Common myeloid progenitor, CD34-positive (primary cell): ENCODE measurements at regions not wholly inside any gene's neighbourhood (a gene's known extent, or its start where the extent isn't known, plus 50 kb on each side); places are given as distances from the start of the nearest gene placed in this dataset.

Source experiments
- CTCF ChIA-PET: fragments of 350-600 bp; sonication (Branson Sonifier 250); formaldehyde crosslinking; loops from one replicate; lab custom pipeline; 2021; ENCODE audit warnings: antibody characterized with exemption; lab: Charles Lee
- POLR2A ChIA-PET: fragments of 350-600 bp; sonication (Branson Sonifier 250); formaldehyde crosslinking; loops from one replicate; lab custom pipeline; 2021; ENCODE audit warnings: antibody characterized with exemption; lab: Charles Lee
- DNase-seq, 3 donors: peaks; one replicate each; pipeline versions ENCODE4 v3.0.0 to v3.0.0-alpha.2; 2013
- H3K27ac ChIP-seq, 2 experiments: 1 replicate in 1 of 2; 2 replicates in 1 of 2; pipeline ENCODE4 v1.7.0; 2013; ENCODE audit warnings: inconsistent platforms in 2 of 2, low read length in 2 of 2, mild to moderate bottlenecking in 2 of 2, low read depth in 1 of 2, moderate library complexity in 1 of 2; ENCODE audit not compliant: severe bottlenecking in 2 of 2, insufficient read depth in 1 of 2, poor library complexity in 1 of 2
- H3K27me3 ChIP-seq, 5 experiments: replicated peaks in 2 of 5; 1 replicate in 3 of 5; 2 replicates in 2 of 5; pipeline versions ENCODE4 v1.6.1 to v1.7.0; 2013; ENCODE audit warnings: low read length in 4 of 5, mild to moderate bottlenecking in 2 of 5, moderate library complexity in 2 of 5, inconsistent platforms in 1 of 5; ENCODE audit not compliant: insufficient read depth in 5 of 5, control insufficient read depth in 4 of 5
- H3K36me3 ChIP-seq, 4 experiments: 1 replicate in 2 of 4; 2 replicates in 2 of 4; pipeline versions ENCODE4 v1.6.1 to v1.7.0; 2013; ENCODE audit warnings: low read length in 3 of 4, control low read depth in 1 of 4, mild to moderate bottlenecking in 1 of 4; ENCODE audit not compliant: control insufficient read depth in 4 of 4, insufficient read depth in 4 of 4
- H3K4me1 ChIP-seq, 4 experiments: 1 replicate in 3 of 4; 2 replicates in 1 of 4; pipeline versions ENCODE4 v1.6.1 to v1.7.1; 2013; ENCODE audit warnings: low read length in 3 of 4, mild to moderate bottlenecking in 3 of 4, control low read depth in 1 of 4, inconsistent platforms in 1 of 4, moderate library complexity in 1 of 4; ENCODE audit not compliant: control insufficient read depth in 4 of 4, insufficient read depth in 4 of 4; ENCODE audit errors: control extremely low read depth in 1 of 4
- H3K4me3 ChIP-seq, 7 experiments: 1 replicate in 4 of 7; 2 replicates in 3 of 7; pipeline versions ENCODE4 v1.5.1 to v1.7.0; 2013; ENCODE audit warnings: mild to moderate bottlenecking in 7 of 7, low read length in 6 of 7, moderate library complexity in 6 of 7, inconsistent platforms in 2 of 7, low read depth in 2 of 7, control low read depth in 1 of 7; ENCODE audit not compliant: insufficient read depth in 4 of 7, control insufficient read depth in 1 of 7; ENCODE audit errors: extremely low read depth in 1 of 7
- H3K9me3 ChIP-seq, 5 experiments: 1 replicate in 4 of 5; 2 replicates in 1 of 5; pipeline versions ENCODE4 v1.6.1 to v1.7.1; 2013; ENCODE audit warnings: low read length in 4 of 5, mild to moderate bottlenecking in 2 of 5, inconsistent platforms in 1 of 5, low read depth in 1 of 5, moderate library complexity in 1 of 5; ENCODE audit not compliant: control insufficient read depth in 4 of 5, insufficient read depth in 2 of 5; ENCODE audit errors: control extremely low read depth in 1 of 5
- whole genome bisulfite sequencing: methylation state at CpG from one replicate; pipeline ENCODE4 v1.1.5; 2013; ENCODE audit not compliant: insufficient coverage; 5-methylcytosine and 5-hydroxymethylcytosine counted together

DNA sequence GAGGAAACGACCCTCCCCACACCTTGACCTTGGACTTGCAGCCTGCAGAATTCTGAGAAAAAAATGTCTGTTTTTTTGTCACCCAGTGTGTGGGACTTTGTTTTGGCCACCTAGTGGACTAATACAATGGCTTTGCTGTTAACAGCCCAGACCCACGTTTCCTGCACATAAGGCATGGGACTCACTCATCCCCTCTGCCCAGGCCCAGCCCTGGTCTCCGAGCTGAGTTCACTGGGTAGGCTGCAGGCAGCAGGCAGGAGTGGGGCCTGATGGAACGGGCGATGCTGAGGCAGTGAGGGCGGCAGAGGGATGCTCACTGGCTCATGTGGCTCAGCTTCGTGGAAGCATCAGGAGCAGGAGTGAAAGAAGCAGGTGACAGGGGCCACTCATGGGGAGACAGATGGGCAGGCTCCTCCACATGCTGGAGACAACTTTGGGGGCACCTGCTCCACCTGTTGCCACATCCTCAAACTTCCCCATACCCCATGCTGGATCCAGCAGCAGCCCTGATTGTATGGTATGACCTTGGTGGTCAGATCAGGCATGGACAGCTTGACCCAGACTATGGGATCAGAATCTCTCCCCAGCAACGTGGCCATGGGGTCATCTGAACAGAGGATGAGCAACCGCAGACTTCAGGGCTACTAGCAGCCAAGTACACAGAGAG lies 65.8 kb upstream of the ANTXRL start:
- H3K4me3 ChIP-seq, result no peak overlapping the region

DNA sequence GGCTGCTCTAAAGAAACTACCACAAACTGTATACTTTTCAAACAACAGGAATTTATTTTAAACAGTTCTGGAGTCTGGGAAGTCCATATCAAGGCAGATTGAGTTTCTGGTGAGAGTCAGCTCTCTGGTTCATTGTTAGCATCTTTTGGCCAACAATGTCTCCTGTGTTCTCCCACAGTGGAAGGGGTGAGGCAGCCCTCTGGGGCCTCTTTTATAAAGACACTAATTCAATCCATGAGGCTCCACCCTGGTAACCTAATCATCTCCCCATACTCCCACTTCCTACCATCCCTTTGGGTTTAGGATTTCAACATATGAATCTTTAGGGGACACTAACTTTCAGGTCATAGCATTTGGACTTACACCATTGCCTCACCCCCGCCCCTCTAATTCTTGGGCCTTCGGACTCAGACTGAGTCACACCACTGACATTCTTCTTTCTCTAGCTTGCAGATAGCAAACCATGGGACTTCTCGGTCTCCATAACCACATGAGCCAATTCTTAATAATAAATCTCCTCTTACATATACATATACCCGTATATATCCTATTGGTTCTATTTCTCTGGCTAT lies 64.3 kb upstream of the ANTXRL start:
- Histone ChIP-seq H3K36me3 (no peaks in the 10 kb centered on the region), H3K9me3 (no peaks in the 10 kb centered on the region), H3K27me3 (no peaks in the 10 kb centered on the region), H3K27ac (no peak overlapping the region), H3K4me1 (peaks cover 0 to 54% (median 39%) of the 10 kb centered on the region in 4 experiments), H3K4me3 (no peak overlapping the region)
- ChIA-PET CTCF (no interaction called here), POLR2A (no interaction called here)
- DNase-seq, result no peak
- WGBS, result 89% methylated on average over 3 of the region's 4 CpGs

More for the DNA sequence above, 65.8 kb upstream of the ANTXRL start:
- CTCF ChIA-PET, result no interaction called here
- peak in 1 of 3 donors; percentile 36 for DNase-seq
- no peak overlapping the region for H3K27ac ChIP-seq
- no peaks in the 10 kb centered on the region for H3K36me3 ChIP-seq
- no peaks in the 10 kb centered on the region for H3K9me3 ChIP-seq
- POLR2A ChIA-PET, result no interaction called here
- H3K4me1 ChIP-seq, result peaks cover 0 to 50% (median 40%) of the 10 kb centered on the region in 4 experiments
- 86% methylated on average over 8 of the region's 9 CpGs for WGBS
- no peaks in the 10 kb centered on the region for H3K27me3 ChIP-seq

GRCh38 chr10:46223064-46223480 lies 63.7 kb upstream of the ANTXRL start:
- DNase-seq, result no peak
- Histone ChIP-seq H3K9me3 (no peaks in the 10 kb centered on the region), H3K4me1 (peaks cover 0 to 52% (median 37%) of the 10 kb centered on the region in 4 experiments), H3K4me3 (no peak overlapping the region), H3K36me3 (no peaks in the 10 kb centered on the region), H3K27me3 (no peaks in the 10 kb centered on the region), H3K27ac (no peak overlapping the region)
- ChIA-PET CTCF (no interaction called here), POLR2A (no interaction called here)
- WGBS, result 100% methylated on average over 5 of the region's 5 CpGs

DNA sequence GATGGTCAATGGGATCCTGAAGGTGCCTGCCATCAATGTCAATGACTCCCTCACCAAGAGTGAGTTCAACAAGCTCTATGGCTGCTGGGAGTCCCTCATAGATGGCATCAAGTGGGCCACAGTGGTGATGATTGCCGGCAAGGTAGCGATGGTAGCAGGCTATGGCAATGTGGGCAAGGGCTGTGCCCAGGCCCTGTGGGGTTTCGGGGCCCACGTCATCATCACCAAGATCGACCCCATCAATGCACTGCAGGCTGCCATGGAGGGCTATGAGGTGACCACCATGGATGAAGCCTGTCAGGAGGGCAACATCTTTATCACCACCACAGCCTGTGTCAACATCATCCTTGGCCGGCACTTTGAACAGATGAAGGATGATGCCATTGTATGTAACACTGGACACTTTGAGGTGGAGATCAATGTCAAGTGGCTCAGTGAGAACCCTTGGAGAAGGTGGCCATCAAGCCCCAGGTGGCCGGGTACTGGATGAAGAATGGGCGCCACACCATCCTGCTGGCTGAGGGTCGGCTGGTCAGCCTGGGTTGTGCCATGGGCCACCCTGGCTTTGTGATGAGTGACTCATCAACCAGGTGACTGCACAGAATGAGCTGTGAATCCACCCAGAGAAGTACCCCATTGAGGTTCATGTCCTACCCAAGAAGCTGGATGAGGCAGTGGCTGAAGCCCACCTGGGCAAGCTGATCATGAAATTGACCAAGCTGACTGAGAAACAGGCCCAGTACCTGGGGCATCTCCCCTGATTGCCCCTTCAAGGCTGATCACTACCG lies 63.0 kb upstream of the ANTXRL start:
- Histone ChIP-seq H3K36me3 (no peaks in the 10 kb centered on the region), H3K9me3 (no peaks in the 10 kb centered on the region), H3K27me3 (no peaks in the 10 kb centered on the region), H3K4me3 (no peak overlapping the region), H3K4me1 (peaks cover 0 to 54% (median 41%) of the 10 kb centered on the region in 4 experiments), H3K27ac (no peak overlapping the region)
- 99% methylated on average over 10 of the region's 10 CpGs for WGBS
- no peak for DNase-seq
- ChIA-PET CTCF (interaction anchor here (0.9 to 1.5 kb wide), 2 partner anchors 16 to 192 kb away, joined by 3 read pairs; no protein-coding TSS in a partner anchor), POLR2A (no interaction called here)

DNA sequence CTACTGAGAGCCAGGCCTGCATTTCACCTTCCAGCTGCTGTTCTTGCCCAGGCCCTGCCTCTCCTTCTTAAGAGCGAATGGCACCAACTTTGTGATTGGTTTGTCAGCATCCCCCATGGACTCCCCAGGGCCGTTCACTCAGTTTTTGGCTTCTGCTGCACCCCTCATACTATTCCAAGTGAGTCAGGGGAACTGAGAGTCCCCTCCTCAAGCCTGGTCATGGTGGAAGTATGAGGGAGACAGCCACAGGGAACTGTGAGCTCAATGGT lies 62.4 kb upstream of the ANTXRL start:
- 100% methylated on average over 2 of the region's 2 CpGs for WGBS
- Histone ChIP-seq H3K27me3 (no peaks in the 10 kb centered on the region), H3K4me3 (no peak overlapping the region), H3K27ac (no peak overlapping the region), H3K36me3 (no peaks in the 10 kb centered on the region), H3K4me1 (peaks cover 0 to 52% (median 39%) of the 10 kb centered on the region in 4 experiments), H3K9me3 (no peaks in the 10 kb centered on the region)
- ChIA-PET CTCF (interaction anchor here (0.9 to 1.5 kb wide), 3 partner anchors 15 to 192 kb away, joined by 3 read pairs; no protein-coding TSS in a partner anchor), POLR2A (no interaction called here)
- no peak for DNase-seq

- DNase-seq, result no peak
- Histone ChIP-seq H3K4me3 (no peak overlapping the region), H3K27ac (no peak overlapping the region), H3K9me3 (no peaks in the 10 kb centered on the region), H3K27me3 (no peaks in the 10 kb centered on the region), H3K36me3 (no peaks in the 10 kb centered on the region), H3K4me1 (peaks cover 0 to 40% (median 27%) of the 10 kb centered on the region in 4 experiments)
- 93% methylated on average over 3 of the region's 5 CpGs for WGBS
- CTCF ChIA-PET, result interaction anchor here (0.7 to 5.7 kb wide), 6 partner anchors 10 to 100 kb away, joined by 3 to 45 read pairs (median 4); no protein-coding TSS in a partner anchor
- POLR2A ChIA-PET, result no interaction called here
These were observed 61.2 kb upstream of the ANTXRL start for GRCh38 chr10:46225597-46225996.

DNA sequence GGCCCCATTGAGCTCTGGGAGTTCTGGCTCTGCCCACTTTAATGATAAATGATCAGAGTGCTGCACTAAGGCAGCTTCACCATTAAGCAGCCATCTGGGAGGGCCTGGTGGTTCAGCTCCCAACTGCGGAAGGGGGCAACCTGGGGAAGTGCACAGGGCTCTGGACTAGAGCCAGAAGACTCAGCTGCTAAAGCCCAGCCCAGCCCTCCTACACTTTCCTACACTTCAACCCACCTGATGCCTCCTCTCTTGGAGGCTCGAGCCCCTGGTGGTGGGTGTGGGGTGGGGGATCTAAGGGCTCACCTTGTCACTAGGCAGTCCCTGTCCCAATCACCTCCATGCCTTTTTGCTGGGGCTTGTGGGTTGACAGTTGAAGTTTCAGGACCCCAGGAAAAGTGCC lies 60.6 kb upstream of the ANTXRL start:
- Histone ChIP-seq H3K27ac (no peak overlapping the region), H3K36me3 (no peaks in the 10 kb centered on the region), H3K9me3 (no peaks in the 10 kb centered on the region), H3K4me1 (peaks cover 0 to 33% (median 21%) of the 10 kb centered on the region in 4 experiments), H3K27me3 (no peaks in the 10 kb centered on the region), H3K4me3 (no peak overlapping the region)
- 33% methylated on average over 1 of the region's 2 CpGs for WGBS
- ChIA-PET CTCF (interaction anchor here (0.7 to 5.7 kb wide), 7 partner anchors 9 to 192 kb away, joined by 3 to 45 read pairs (median 4); no protein-coding TSS in a partner anchor), POLR2A (no interaction called here)
- DNase-seq, result peak in 2 of 3 donors; percentile 64 to 68
